K562 (cell line): ENCODE measurements at regions not wholly inside any gene's neighbourhood (a gene's known extent, or its start where the extent isn't known, plus 50 kb on each side); places are given as distances from the start of the nearest gene placed in this dataset.
A peak's percentile ranks its signal among the peaks of the same experiment; 100 is the strongest.
"Not testable (repeated sequence)": the region's sequence is repeated elsewhere in the genome, so short reads cannot be mapped to it uniquely, and the experiment has no call there.

ENCODE experiments used
- ATAC-seq: fragments of 200-7000 bp; cut with Tn5 transposase; 3 replicates; pipeline ENCODE4 v1.9.1; 2020; ENCODE audit warnings: moderate library complexity
- BruUV-seq: library from RNA; stranded (reverse); fragments of 400-500 nt; replicated peaks from 2 replicates; lab custom pipeline; 2021; lab: Mats Ljungman, UMichigan
- CTCF ChIA-PET: fragments of 300-600 bp; formaldehyde crosslinking; extraction: SDS; loops from one replicate; lab custom pipeline; 2021; ENCODE audit warnings: low intra/inter-chr PET ratio; lab: Yijun Ruan, JAX
- POLR2A ChIA-PET: fragments of 300-600, 350-650 bp; sonication (Branson Sonifier 250); formaldehyde crosslinking; extraction: SDS; loops from one replicate; lab custom pipeline; 2021; ENCODE audit warnings: antibody characterized with exemption, inconsistent platforms; lab: Yijun Ruan, JAX
- DNase-seq, 4 experiments: peaks; one replicate each; pipeline versions ENCODE4 v3.0.0 to v3.0.0-alpha.2; 2011 to 2018; ENCODE audit warnings: low spot score in 3 of 4, mixed read lengths in 3 of 4; ENCODE audit errors: extremely low read depth in 1 of 4
- FAIRE-seq: peaks from 2 replicates; lab custom pipeline; 2011; peaks lifted over from hg19 to GRCh38; lab: Jason Lieb, UNC
- H2AFZ ChIP-seq: 2 replicates; pipeline ENCODE4 v1.6.0; 2011; ENCODE audit warnings: low read depth, low read length, control low read depth, inconsistent platforms
- H3K27ac ChIP-seq: fragments of 200-600 bp; 3 replicates; pipeline ENCODE4 v1.8.0; 2011; ENCODE audit warnings: low read depth, mild to moderate bottlenecking, control low read depth, inconsistent platforms, low read length, moderate library complexity, mixed read lengths; ENCODE audit errors: extremely low read depth
- H3K27me3 ChIP-seq, 2 experiments: fragments of 300-600 bp in 1 of 2; 2 replicates in 1 of 2; 3 replicates in 1 of 2; pipeline versions ENCODE4 v1.6.0 to v1.8.0; 2011; ENCODE audit warnings: inconsistent platforms in 2 of 2, low read length in 2 of 2, mild to moderate bottlenecking in 1 of 2, mixed read lengths in 1 of 2, moderate library complexity in 1 of 2; ENCODE audit not compliant: control insufficient read depth in 2 of 2, insufficient read depth in 2 of 2
- H3K36me3 ChIP-seq: fragments of 300-600 bp; 3 replicates; pipeline ENCODE4 v1.8.0; 2011; ENCODE audit warnings: mild to moderate bottlenecking, low read length, inconsistent platforms; ENCODE audit not compliant: control insufficient read depth, insufficient read depth
- H3K4me1 ChIP-seq, 2 experiments: fragments of 200-600 bp in 1 of 2; replicated peaks in 1 of 2; 2 replicates in 1 of 2; 3 replicates in 1 of 2; pipeline versions ENCODE4 v1.5.1 to v1.8.0; 2011; ENCODE audit warnings: inconsistent platforms in 2 of 2, low read length in 2 of 2, mild to moderate bottlenecking in 1 of 2, mixed read lengths in 1 of 2, moderate library complexity in 1 of 2; ENCODE audit not compliant: control insufficient read depth in 2 of 2, insufficient read depth in 2 of 2
- H3K4me2 ChIP-seq: 2 replicates; pipeline ENCODE4 v1.6.1; 2011; ENCODE audit warnings: low read length, control low read depth, inconsistent platforms, mixed read lengths; ENCODE audit not compliant: insufficient read depth
- H3K4me3 ChIP-seq: fragments of 200-600 bp; sonication (generic), shearing (Covaris generic); 2 replicates; pipeline ENCODE4 v1.5.1; 2016; ENCODE audit warnings: control low read depth, inconsistent platforms
- H3K79me2 ChIP-seq: fragments of 200-600 bp; 3 replicates; pipeline ENCODE4 v1.8.0; 2011; ENCODE audit warnings: low read length, inconsistent platforms; ENCODE audit not compliant: control insufficient read depth, insufficient read depth
- H3K9ac ChIP-seq, 2 experiments: 2 replicates each; pipeline versions ENCODE4 v1.6.0 to v1.6.1; 2011; ENCODE audit warnings: low read depth in 2 of 2, low read length in 2 of 2, control low read depth in 1 of 2, inconsistent platforms in 1 of 2, mild to moderate bottlenecking in 1 of 2, mixed read lengths in 1 of 2; ENCODE audit not compliant: insufficient read depth in 1 of 2
- H3K9me1 ChIP-seq: one replicate; pipeline ENCODE4 v1.6.0; 2011; ENCODE audit warnings: inconsistent platforms, mild to moderate bottlenecking, low read length, moderate library complexity; ENCODE audit not compliant: control insufficient read depth, insufficient read depth
- H3K9me3 ChIP-seq: replicated peaks from 2 replicates; pipeline ENCODE4 v1.5.1; 2011; ENCODE audit warnings: low read depth, low read length, inconsistent platforms; ENCODE audit not compliant: control insufficient read depth, insufficient read depth
- H4K20me1 ChIP-seq: replicated peaks from 2 replicates; pipeline ENCODE4 v1.6.1; 2011; ENCODE audit warnings: low read length, inconsistent platforms, mixed read lengths; ENCODE audit not compliant: control insufficient read depth, insufficient read depth
- FOSL1 ChIP-seq: fragments of 200-800 bp; sonication (Bioruptor generic); conservative IDR thresholded peaks from 2 replicates; pipeline ENCODE4 v1.6.1; 2016; ENCODE audit warnings: missing genetic modification characterization, missing compliant biosample characterization
- MEF2D ChIP-seq: conservative IDR thresholded peaks from 2 replicates; pipeline ENCODE4 v1.6.1; 2016; ENCODE audit warnings: low read depth, missing genetic modification characterization, missing compliant biosample characterization
- PRDM10 ChIP-seq: fragments of 450-650 bp; IDR thresholded peaks from 2 replicates; pipeline ENCODE4 v1.6.1; 2018; ENCODE audit not compliant: partially characterized antibody
- SNRNP70 ChIP-seq: fragments of 200-400 bp; formaldehyde crosslinking; optimal IDR thresholded peaks from 2 replicates; pipeline ENCODE3; 2017; ENCODE audit warnings: low read depth, low read length
- ZNF655 ChIP-seq: fragments of 250-450 bp; sonication (Bioruptor Pico); IDR thresholded peaks from 2 replicates; pipeline ENCODE4 v1.5.0; 2021
- WGBS: fragments of 100-300 bp; shearing (Covaris generic); methylation state at CpG from one replicate; pipeline ENCODE4 v1.1.6; 2016; ENCODE audit warnings: low coverage, mixed read lengths; ENCODE audit not compliant: insufficient coverage; ENCODE audit errors: missing lambda C conversion rate; 5-methylcytosine and 5-hydroxymethylcytosine counted together
- in situ Hi-C: fragments of 300-500 bp; cut with MboI; formaldehyde crosslinking; loops from 4 replicates; pipeline ENCODE4 v1.15.0; 2018; ENCODE audit warnings: inconsistent platforms, mixed read lengths
- intact Hi-C: fragments of 100-400 bp; cut with micrococcal nuclease; formaldehyde crosslinking; loops from 2 replicates; pipeline ENCODE4 v1.14.2; 2022

- H3K9me1 ChIP-seq, H3K4me2 ChIP-seq, H3K36me3 ChIP-seq, H3K79me2 ChIP-seq, H3K27me3 ChIP-seq, H3K9ac ChIP-seq, ATAC-seq, intact Hi-C loops, H3K4me3 ChIP-seq, H2AFZ ChIP-seq, DNase-seq, in situ Hi-C loops, H3K9me3 ChIP-seq, POLR2A ChIA-PET, CTCF ChIA-PET, BruUV-seq, H3K27ac ChIP-seq, H3K4me1 ChIP-seq, H4K20me1 ChIP-seq, FAIRE-seq: not testable (repeated sequence)
- WGBS: 82% methylated on average over 27 of the region's 44 CpGs
Measured at GRCh38 chr2:31803481-31804153, 207.2 kb downstream of the MEMO1 start.

- ATAC-seq: no peak
Measured at GRCh38 chr2:31802711-31803110, 208.1 kb downstream of the MEMO1 start.

More at GRCh38 chr2:31802711-31803110, 208.1 kb downstream of the MEMO1 start:
- Histone ChIP-seq H3K36me3 (no peaks in the 10 kb centered on the region), H3K9me3 (no peaks in the 10 kb centered on the region), H3K27me3 (no peaks in the 10 kb centered on the region), H3K9ac (no peak overlapping the region), H3K27ac (no peak overlapping the region)
- POLR2A ChIA-PET: no interaction called here
- FAIRE-seq: no peak
- TF ChIP-seq ZNF655 (CRISPR knock-in tag): no peak
- no peak for TF ChIP-seq SNRNP70
- peak; percentile 71 for TF ChIP-seq MEF2D (tag)
- TF ChIP-seq FOSL1 (tag): peak; percentile 37; the same call in 1 of the 2 replicates
- no peak for TF ChIP-seq PRDM10
- TF ChIP-seq, all 486 proteins: peak for 2
- no peak overlapping the region for H3K4me2 ChIP-seq
- CTCF ChIA-PET: no interaction called here
- no peaks in the 10 kb centered on the region for H4K20me1 ChIP-seq
- in situ Hi-C loops: no loop called here
- 38% methylated on average over 5 of the region's 7 CpGs for WGBS
- H3K4me3 ChIP-seq: no peak overlapping the region
- no peaks in the 10 kb centered on the region for H3K79me2 ChIP-seq
- BruUV-seq: no TSS peak
- H3K9me1 ChIP-seq: no peaks in the 10 kb centered on the region
- intact Hi-C loops: no loop called here
- no peaks in the 10 kb centered on the region; a peak in 1 of 5 replicates for H3K4me1 ChIP-seq
- no peak for DNase-seq
- no peak overlapping the region for H2AFZ ChIP-seq
